Testis (tissue), 2 donors: ENCODE measurements at regions not wholly inside any gene's neighbourhood (a gene's known extent, or its start where the extent isn't known, plus 50 kb on each side); places are given as distances from the start of the nearest gene placed in this dataset.

Experiments
- CTCF ChIP-seq, 3 experiments: fragments of 450-650 bp in 2 of 3; fragments of 200-600 bp in 1 of 3; sonication (generic) in 1 of 3; IDR thresholded peaks; one replicate each; pipeline ENCODE4 v1.5.1; 2016 to 2019; ENCODE audit warnings: antibody characterized with exemption in 3 of 3, mild to moderate bottlenecking in 2 of 3, moderate library complexity in 1 of 3
- POLR2A ChIP-seq: fragments of 450-650 bp; IDR thresholded peaks from one replicate; pipeline ENCODE4 v1.6.1; 2017; ENCODE audit warnings: antibody characterized with exemption, mild to moderate bottlenecking, moderate library complexity

GRCh38 chr5:66527478-66528035, 68.6 kb upstream of the MAST4 start:
- TF ChIP-seq CTCF (IDR thresholded peaks at IDR 0.05) (no peak), POLR2A (no peak)
